ENCODE measurements at regions not wholly inside any gene's neighbourhood (a gene's known extent, or its start where the extent isn't known, plus 50 kb on each side); places are given as distances from the start of the nearest gene placed in this dataset.

- Histone ChIP-seq H3K36me3 (no peaks in the 10 kb centered on the region), H3K27ac (no peak overlapping the region), H3K9me3 (peaks cover 0 to 3% (median 0%) of the 10 kb centered on the region in 4 donors), H3K4me1 (no peaks in the 10 kb centered on the region), H3K4me3 (no peak overlapping the region), H3K27me3 (no peaks in the 10 kb centered on the region)
- 52 to 65% methylated on average over 2 of the region's 2 CpGs for WGBS, 2 donors
- TF ChIP-seq EP300 (IDR thresholded peaks at IDR 0.05) (no peak), POLR2A (IDR thresholded peaks at IDR 0.05) (no peak), CTCF (IDR thresholded peaks at IDR 0.05) (no peak)
- no peak for DNase-seq (ENCODE audit: low spot score in 2 of 2)
Measured at GRCh38 chr4:34878961-34879360, 1365.4 kb downstream of the ARAP2 start.

GRCh38 chr4:34880246-34880645, 1364.1 kb downstream of the ARAP2 start:
- H3K4me3 ChIP-seq, result no peak overlapping the region
- TF ChIP-seq EP300 (IDR thresholded peaks at IDR 0.05) (no peak), CTCF (IDR thresholded peaks at IDR 0.05) (no peak), POLR2A (IDR thresholded peaks at IDR 0.05) (no peak)

GRCh38 chr4:34891892-34892291, 1352.4 kb downstream of the ARAP2 start:
- Histone ChIP-seq H3K27me3 (no peaks in the 10 kb centered on the region), H3K27ac (no peak overlapping the region), H3K4me1 (no peaks in the 10 kb centered on the region), H3K36me3 (no peaks in the 10 kb centered on the region), H3K4me3 (no peak overlapping the region), H3K9me3 (no peaks in the 10 kb centered on the region)
- no peak for DNase-seq (ENCODE audit: low spot score in 2 of 2)
- no peak for TF ChIP-seq EP300 (IDR thresholded peaks at IDR 0.05)
- TF ChIP-seq CTCF (IDR thresholded peaks at IDR 0.05), result no peak
- no peak for TF ChIP-seq POLR2A (IDR thresholded peaks at IDR 0.05)
- WGBS, 2 donors, result 100% methylated on average over 1 of the region's 1 CpG

More at GRCh38 chr4:34880246-34880645, 1364.1 kb downstream of the ARAP2 start:
- WGBS, 2 donors, result 84 to 85% methylated on average over 2 of the region's 2 CpGs
- H3K27me3 ChIP-seq, result no peaks in the 10 kb centered on the region
- no peak for DNase-seq (ENCODE audit: low spot score in 2 of 2)
- no peaks in the 10 kb centered on the region for H3K9me3 ChIP-seq
- H3K36me3 ChIP-seq, result no peaks in the 10 kb centered on the region
- no peaks in the 10 kb centered on the region for H3K4me1 ChIP-seq
- H3K27ac ChIP-seq, result no peak overlapping the region

GRCh38 chr4:34893382-34893781, 1350.9 kb downstream of the ARAP2 start:
- Histone ChIP-seq H3K4me3 (no peak overlapping the region), H3K4me1 (no peaks in the 10 kb centered on the region), H3K27me3 (no peaks in the 10 kb centered on the region), H3K36me3 (no peaks in the 10 kb centered on the region), H3K9me3 (no peaks in the 10 kb centered on the region), H3K27ac (no peak overlapping the region)
- no peak for DNase-seq (ENCODE audit: low spot score in 2 of 2)
- WGBS, 2 donors, result 75 to 87% methylated on average over 3 of the region's 3 CpGs
- TF ChIP-seq CTCF (IDR thresholded peaks at IDR 0.05), result no peak
- TF ChIP-seq EP300 (IDR thresholded peaks at IDR 0.05), result no peak

DNA sequence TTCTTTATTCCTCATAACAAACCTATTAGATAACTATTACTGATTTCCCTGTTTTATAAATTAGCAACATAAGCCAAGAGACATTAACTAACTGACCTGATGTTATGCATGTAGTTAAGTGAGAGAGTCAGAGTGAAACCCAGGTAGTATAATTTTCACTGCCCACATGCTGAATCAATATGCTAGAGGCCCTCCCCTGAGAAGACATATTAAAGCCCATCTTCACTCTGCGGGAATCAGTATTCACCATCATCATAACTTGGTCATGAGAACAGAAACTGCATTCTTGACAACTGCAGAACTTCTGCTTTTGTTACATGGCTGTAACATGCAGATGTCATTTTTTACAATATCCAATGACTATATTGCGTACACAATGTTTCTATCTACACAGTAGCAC, 1324.3 kb downstream of the ARAP2 start:
- no peaks in the 10 kb centered on the region for H3K36me3 ChIP-seq
- no peak for DNase-seq (ENCODE audit: low spot score in 2 of 2)
- no peaks in the 10 kb centered on the region for H3K9me3 ChIP-seq
- no peak overlapping the region for H3K27ac ChIP-seq
- H3K4me1 ChIP-seq, result no peaks in the 10 kb centered on the region
- TF ChIP-seq POLR2A (IDR thresholded peaks at IDR 0.05) (no peak), CTCF (IDR thresholded peaks at IDR 0.05) (no peak), EP300 (IDR thresholded peaks at IDR 0.05) (no peak)
- 90 to 92% methylated on average over 2 of the region's 2 CpGs for WGBS, 2 donors
- no peak overlapping the region for H3K4me3 ChIP-seq
- no peaks in the 10 kb centered on the region for H3K27me3 ChIP-seq
